ENCODE measurements at regions not wholly inside any gene's neighbourhood (a gene's known extent, or its start where the extent isn't known, plus 50 kb on each side); places are given as distances from the start of the nearest gene placed in this dataset.
"Not testable (repeated sequence)": the region's sequence is repeated elsewhere in the genome, so short reads cannot be mapped to it uniquely, and the experiment has no call there.

- ChIA-PET POLR2A (no interaction called here), CTCF (no interaction called here)
- H3K4me1 Mint-ChIP-seq (ENCODE audit: low read depth): no peaks in the 10 kb centered on the region
- DNase-seq (peak; percentile 15), ATAC-seq (peak; percentile 42)
- H3K36me3 Mint-ChIP-seq (ENCODE audit: low read depth): no peaks in the 10 kb centered on the region
- no peak overlapping the region for H3K27ac Mint-ChIP-seq
- H3K4me3 Mint-ChIP-seq: no peak overlapping the region
- intact Hi-C loops (cut with micrococcal nuclease): no loop called here
- H3K9me3 Mint-ChIP-seq: no peaks in the 10 kb centered on the region
- H3K27me3 Mint-ChIP-seq: peaks cover 11% of the 10 kb centered on the region
- no peak for TF ChIP-seq CTCF (IDR thresholded peaks at IDR 0.05)
Measured at GRCh38 chr5:174532455-174533453, 191.6 kb upstream of the MSX2 start.

- H3K27ac Mint-ChIP-seq: no peak overlapping the region
- intact Hi-C loops (cut with micrococcal nuclease): no loop called here
- peaks cover 11% of the 10 kb centered on the region for H3K27me3 Mint-ChIP-seq
- no peak for DNase-seq
- H3K36me3 Mint-ChIP-seq (ENCODE audit: low read depth): no peaks in the 10 kb centered on the region
- no peaks in the 10 kb centered on the region for H3K9me3 Mint-ChIP-seq
- ChIA-PET POLR2A (no interaction called here), CTCF (no interaction called here)
- TF ChIP-seq CTCF (IDR thresholded peaks at IDR 0.05): no peak
- no peak for ATAC-seq
- H3K4me3 Mint-ChIP-seq: no peak overlapping the region
- no peaks in the 10 kb centered on the region for H3K4me1 Mint-ChIP-seq (ENCODE audit: low read depth)
Measured at GRCh38 chr5:174533751-174534241, 190.6 kb upstream of the MSX2 start.

- no peaks in the 10 kb centered on the region for H3K4me1 Mint-ChIP-seq (ENCODE audit: low read depth)
- no peak for ATAC-seq
- H3K27me3 Mint-ChIP-seq: peaks cover 10% of the 10 kb centered on the region
- no peaks in the 10 kb centered on the region for H3K36me3 Mint-ChIP-seq (ENCODE audit: low read depth)
- no peak overlapping the region for H3K4me3 Mint-ChIP-seq
- intact Hi-C loops (cut with micrococcal nuclease): no loop called here
- H3K27ac Mint-ChIP-seq: no peak overlapping the region
- ChIA-PET CTCF (no interaction called here), POLR2A (no interaction called here)
- TF ChIP-seq CTCF (IDR thresholded peaks at IDR 0.05): no peak
- no peak for DNase-seq
- no peaks in the 10 kb centered on the region for H3K9me3 Mint-ChIP-seq
Measured at GRCh38 chr5:174535669-174536068, 188.7 kb upstream of the MSX2 start.

GRCh38 chr5:174539823-174540222, 184.6 kb upstream of the MSX2 start:
- intact Hi-C loops (cut with micrococcal nuclease); ATAC-seq; H3K4me3 Mint-ChIP-seq; DNase-seq; H3K36me3 Mint-ChIP-seq (ENCODE audit: low read depth); H3K27me3 Mint-ChIP-seq; H3K4me1 Mint-ChIP-seq (ENCODE audit: low read depth); CTCF ChIA-PET; POLR2A ChIA-PET; H3K9me3 Mint-ChIP-seq; H3K27ac Mint-ChIP-seq: not testable (repeated sequence)

GRCh38 chr5:174542037-174542436, 182.3 kb upstream of the MSX2 start:
- ChIA-PET POLR2A (no interaction called here), CTCF (no interaction called here)
- ATAC-seq: no peak

More at GRCh38 chr5:174542037-174542436, 182.3 kb upstream of the MSX2 start:
- TF ChIP-seq CTCF (IDR thresholded peaks at IDR 0.05): no peak
- Mint-ChIP-seq H3K4me1 (ENCODE audit: low read depth) (no peaks in the 10 kb centered on the region), H3K9me3 (no peaks in the 10 kb centered on the region), H3K27me3 (no peaks in the 10 kb centered on the region), H3K36me3 (ENCODE audit: low read depth) (no peaks in the 10 kb centered on the region), H3K4me3 (no peak overlapping the region), H3K27ac (no peak overlapping the region)
- intact Hi-C loops (cut with micrococcal nuclease): no loop called here
- DNase-seq: no peak

All from activated CD8-positive, alpha-beta T cell treated with anti-CD3 and anti-CD28 coated beads for 36 hours (primary cell).